HFFc6 (cell line): ENCODE measurements at regions not wholly inside any gene's neighbourhood (a gene's known extent, or its start where the extent isn't known, plus 50 kb on each side); places are given as distances from the start of the nearest gene placed in this dataset.

Experiments
- DNase-seq: peaks from one replicate; pipeline ENCODE4 v3.0.0-alpha.2; 2018
- H3K27ac Mint-ChIP-seq: 2 replicates; pipeline ENCODE4 v1.8.0; 2020; ENCODE audit warnings: mild to moderate bottlenecking, mixed read lengths
- H3K27me3 Mint-ChIP-seq: 2 replicates; pipeline ENCODE4 v1.8.0; 2021; ENCODE audit warnings: mild to moderate bottlenecking, moderate library complexity, mixed read lengths; ENCODE audit not compliant: insufficient read depth
- H3K36me3 Mint-ChIP-seq: 2 replicates; pipeline ENCODE4 v1.8.0; 2021; ENCODE audit warnings: low read depth, mixed read lengths
- H3K4me1 Mint-ChIP-seq: 2 replicates; pipeline ENCODE4 v1.8.0; 2020; ENCODE audit warnings: low read depth, mixed read lengths
- H3K4me3 Mint-ChIP-seq: 2 replicates; pipeline ENCODE4 v1.8.0; 2020; ENCODE audit warnings: mild to moderate bottlenecking, moderate library complexity, mixed read lengths
- H3K9me3 Mint-ChIP-seq: 2 replicates; pipeline ENCODE4 v1.8.0; 2020; ENCODE audit warnings: mild to moderate bottlenecking, mixed read lengths
- TF ChIP-seq, protein P1 (sequence below): fragments of 200-600 bp; sonication (generic); IDR thresholded peaks from 2 replicates; pipeline ENCODE4 v1.5.0; 2021; ENCODE audit warnings: antibody characterized with exemption, mild to moderate bottlenecking

DNA sequence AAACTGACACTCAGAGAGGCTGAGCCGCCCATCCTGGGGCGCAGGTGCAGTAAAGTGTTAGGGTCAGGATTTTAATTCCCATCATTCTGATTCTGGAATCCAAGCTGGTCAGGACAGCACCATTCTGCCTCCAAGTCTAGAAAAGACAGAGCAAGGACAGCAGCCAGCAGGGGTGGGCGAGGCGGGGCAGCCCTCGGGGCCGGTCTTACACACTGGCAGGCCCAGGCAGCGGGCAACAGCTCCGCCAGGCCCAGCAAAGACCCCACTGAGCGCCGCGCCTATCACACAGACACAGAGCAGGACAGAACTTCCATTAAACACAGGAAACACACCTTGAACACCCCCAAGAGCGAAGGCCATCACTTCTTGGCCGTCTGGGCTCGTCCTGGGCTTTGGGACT lies 66.5 kb upstream of the RXRA start:
- Mint-ChIP-seq H3K4me1 (no peaks in the 10 kb centered on the region), H3K27me3 (peaks cover 36% of the 10 kb centered on the region), H3K9me3 (no peaks in the 10 kb centered on the region), H3K36me3 (no peaks in the 10 kb centered on the region), H3K27ac (no peak overlapping the region), H3K4me3 (no peak overlapping the region)
- TF ChIP-seq, protein P1, sequence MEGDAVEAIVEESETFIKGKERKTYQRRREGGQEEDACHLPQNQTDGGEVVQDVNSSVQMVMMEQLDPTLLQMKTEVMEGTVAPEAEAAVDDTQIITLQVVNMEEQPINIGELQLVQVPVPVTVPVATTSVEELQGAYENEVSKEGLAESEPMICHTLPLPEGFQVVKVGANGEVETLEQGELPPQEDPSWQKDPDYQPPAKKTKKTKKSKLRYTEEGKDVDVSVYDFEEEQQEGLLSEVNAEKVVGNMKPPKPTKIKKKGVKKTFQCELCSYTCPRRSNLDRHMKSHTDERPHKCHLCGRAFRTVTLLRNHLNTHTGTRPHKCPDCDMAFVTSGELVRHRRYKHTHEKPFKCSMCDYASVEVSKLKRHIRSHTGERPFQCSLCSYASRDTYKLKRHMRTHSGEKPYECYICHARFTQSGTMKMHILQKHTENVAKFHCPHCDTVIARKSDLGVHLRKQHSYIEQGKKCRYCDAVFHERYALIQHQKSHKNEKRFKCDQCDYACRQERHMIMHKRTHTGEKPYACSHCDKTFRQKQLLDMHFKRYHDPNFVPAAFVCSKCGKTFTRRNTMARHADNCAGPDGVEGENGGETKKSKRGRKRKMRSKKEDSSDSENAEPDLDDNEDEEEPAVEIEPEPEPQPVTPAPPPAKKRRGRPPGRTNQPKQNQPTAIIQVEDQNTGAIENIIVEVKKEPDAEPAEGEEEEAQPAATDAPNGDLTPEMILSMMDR: no peak
- no peak for DNase-seq

GRCh38 chr9:134260801-134261200 lies 65.5 kb upstream of the RXRA start:
- Mint-ChIP-seq H3K27ac (no peak overlapping the region), H3K4me3 (no peak overlapping the region), H3K36me3 (no peaks in the 10 kb centered on the region), H3K27me3 (peaks cover 41% of the 10 kb centered on the region), H3K4me1 (no peaks in the 10 kb centered on the region), H3K9me3 (no peaks in the 10 kb centered on the region)
- TF ChIP-seq, protein P1: no peak
- DNase-seq: no peak

DNA sequence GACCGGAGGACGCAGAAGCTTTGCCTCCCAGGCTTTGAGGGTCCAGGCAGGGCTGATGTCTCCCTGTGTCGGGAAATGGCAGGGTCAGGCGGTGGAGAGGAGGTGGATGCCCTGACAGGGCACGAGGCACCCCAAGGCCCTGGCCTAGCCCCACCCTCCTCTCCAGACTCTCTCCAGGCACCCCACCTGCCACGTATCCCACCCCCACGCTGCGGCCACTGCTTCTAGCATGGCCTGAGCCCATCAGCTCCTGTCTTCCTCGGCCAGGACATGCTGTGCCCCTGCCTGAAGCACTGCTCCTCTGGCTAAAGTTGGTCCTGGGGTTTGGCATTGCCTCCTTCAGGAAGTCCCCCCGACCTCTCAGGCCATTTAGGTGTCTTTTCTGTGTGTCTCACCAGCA lies 64.2 kb upstream of the RXRA start:
- Mint-ChIP-seq H3K4me3 (no peak overlapping the region), H3K27me3 (peaks cover 45% of the 10 kb centered on the region), H3K27ac (no peak overlapping the region), H3K36me3 (no peaks in the 10 kb centered on the region), H3K9me3 (no peaks in the 10 kb centered on the region), H3K4me1 (no peaks in the 10 kb centered on the region)
- no peak for DNase-seq
- TF ChIP-seq, protein P1: no peak

GRCh38 chr9:134263596-134263995 lies 62.7 kb upstream of the RXRA start:
- TF ChIP-seq, protein P1: no peak
- no peak overlapping the region for H3K4me3 Mint-ChIP-seq
- H3K27ac Mint-ChIP-seq: no peak overlapping the region
- H3K27me3 Mint-ChIP-seq: peaks cover 36% of the 10 kb centered on the region
- DNase-seq: no peak
- H3K9me3 Mint-ChIP-seq: no peaks in the 10 kb centered on the region
- no peaks in the 10 kb centered on the region for H3K36me3 Mint-ChIP-seq
- no peaks in the 10 kb centered on the region for H3K4me1 Mint-ChIP-seq

DNA sequence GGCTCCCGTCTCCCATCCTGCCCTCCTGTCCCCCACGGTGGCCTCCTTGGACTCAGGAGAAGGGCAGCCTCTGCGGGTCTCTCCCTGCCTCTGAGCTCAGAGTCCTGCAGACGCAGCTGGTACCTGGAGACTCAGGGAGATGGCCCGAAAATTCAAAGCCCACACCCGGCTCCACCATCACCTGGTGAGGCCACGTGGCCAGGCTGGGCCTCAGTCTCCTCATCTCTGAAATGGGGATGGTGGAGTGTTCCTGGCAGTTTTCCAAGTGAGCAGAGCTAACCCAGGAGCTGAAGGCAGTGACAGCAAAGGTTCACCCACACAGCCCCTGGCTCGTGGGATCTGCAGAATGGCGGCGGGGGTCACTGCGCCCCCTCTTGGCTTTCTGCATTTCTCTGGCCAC lies 62.1 kb upstream of the RXRA start:
- TF ChIP-seq, protein P1: no peak
- Mint-ChIP-seq H3K36me3 (no peaks in the 10 kb centered on the region), H3K27ac (no peak overlapping the region), H3K9me3 (no peaks in the 10 kb centered on the region), H3K27me3 (peaks cover 41% of the 10 kb centered on the region), H3K4me3 (no peak overlapping the region), H3K4me1 (no peaks in the 10 kb centered on the region)
- DNase-seq: no peak

DNA sequence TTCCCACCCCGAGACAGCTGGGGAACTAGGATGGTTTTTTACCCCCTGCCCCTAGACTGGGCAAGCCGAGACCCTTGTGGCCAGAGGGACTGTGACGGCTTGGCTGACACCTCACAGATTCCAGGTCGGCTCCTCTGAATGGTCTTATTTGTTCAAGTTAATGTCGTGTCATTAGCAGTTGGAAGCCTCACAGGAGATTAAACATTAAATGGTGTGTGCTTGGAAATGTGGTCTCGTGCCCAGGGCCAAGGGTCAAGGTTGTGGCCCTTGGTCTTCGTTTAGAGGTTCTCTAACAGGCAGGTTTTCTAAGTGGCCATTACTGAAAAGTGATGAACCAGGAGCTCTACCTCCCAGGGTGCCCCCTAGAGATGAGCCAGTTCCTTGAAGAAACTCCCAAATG lies 61.2 kb upstream of the RXRA start:
- DNase-seq: no peak
- Mint-ChIP-seq H3K4me3 (no peak overlapping the region), H3K4me1 (no peaks in the 10 kb centered on the region), H3K27me3 (peaks cover 46% of the 10 kb centered on the region), H3K36me3 (no peaks in the 10 kb centered on the region), H3K9me3 (no peaks in the 10 kb centered on the region), H3K27ac (no peak overlapping the region)
- TF ChIP-seq, protein P1: no peak
